ENCODE measurements at regions not wholly inside any gene's neighbourhood (a gene's known extent, or its start where the extent isn't known, plus 50 kb on each side); places are given as distances from the start of the nearest gene placed in this dataset.
"Not testable (repeated sequence)": the region's sequence is repeated elsewhere in the genome, so short reads cannot be mapped to it uniquely, and the experiment has no call there.

DNA sequence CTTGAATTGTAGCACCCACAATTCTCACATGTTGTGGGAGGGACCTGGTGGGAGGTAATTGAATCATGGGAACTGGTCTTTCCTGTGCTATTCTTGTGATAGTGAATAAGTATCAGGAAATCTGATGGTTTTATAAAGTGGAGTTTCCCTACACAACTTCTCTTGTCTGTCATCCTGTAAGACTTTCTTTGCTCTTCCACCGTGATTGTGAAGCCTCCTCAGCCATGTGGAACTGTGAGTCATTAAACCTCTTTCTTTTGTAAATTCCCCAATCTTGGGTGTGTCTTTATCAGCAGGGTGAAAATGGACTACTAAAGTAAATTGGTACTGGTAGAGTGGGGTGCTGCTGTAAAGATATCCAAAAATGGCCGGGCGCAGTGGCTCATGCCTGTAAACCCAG, 215.6 kb downstream of the LIG4 start:
- DNase-seq, result no peak

DNA sequence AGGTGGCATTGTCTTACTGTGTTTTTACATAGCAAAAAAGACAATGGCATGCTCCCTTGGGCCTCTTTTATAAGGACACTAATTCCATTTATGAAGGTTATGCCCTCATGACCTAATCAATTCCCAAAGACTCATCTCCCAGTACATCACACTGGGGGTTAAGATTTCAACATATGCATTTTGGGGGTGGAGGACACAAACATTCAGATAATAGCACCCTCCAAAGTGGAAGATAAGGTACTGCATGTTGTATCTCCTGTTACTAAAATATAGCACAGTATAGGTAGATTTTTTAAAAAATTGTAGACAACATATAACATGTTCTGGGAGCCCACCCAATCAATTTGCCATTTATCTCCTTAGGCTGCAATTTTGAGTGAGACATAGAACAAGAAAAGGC, 221.2 kb downstream of the LIG4 start:
- DNase-seq, result no peak

DNA sequence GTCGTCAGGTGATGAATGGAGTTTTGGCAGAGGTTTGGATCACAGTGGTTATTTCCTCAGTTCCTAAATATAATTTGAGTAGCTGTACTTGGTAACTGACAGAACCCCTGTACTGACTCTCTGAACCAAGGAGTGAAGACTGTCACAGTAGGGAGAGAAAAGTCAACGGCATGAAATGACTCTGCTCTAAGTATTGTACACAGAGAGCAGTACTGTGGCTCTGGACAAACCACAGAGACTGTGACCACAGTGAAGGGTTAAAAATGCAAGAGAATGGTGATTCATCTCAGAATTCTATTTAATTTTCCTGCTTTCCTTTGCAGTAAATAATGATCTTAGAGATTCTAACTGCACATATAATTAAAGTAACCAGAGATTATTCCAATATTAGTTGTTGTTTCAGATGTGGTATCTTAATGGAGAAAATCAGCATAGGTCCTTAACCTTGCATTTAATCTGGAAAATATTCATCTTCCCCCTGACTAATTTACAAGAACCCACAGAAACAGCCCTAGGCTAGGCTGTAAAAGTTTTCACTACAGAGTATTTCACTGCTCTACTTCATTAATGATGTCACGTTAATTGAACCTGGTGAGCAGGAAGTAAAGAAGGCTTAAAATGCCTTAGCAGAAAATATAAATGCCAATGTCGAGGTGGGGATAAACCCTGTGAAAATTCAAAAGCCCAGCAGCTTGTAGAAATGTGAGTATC, 221.9 kb downstream of the LIG4 start:
- no peak for DNase-seq

DNA sequence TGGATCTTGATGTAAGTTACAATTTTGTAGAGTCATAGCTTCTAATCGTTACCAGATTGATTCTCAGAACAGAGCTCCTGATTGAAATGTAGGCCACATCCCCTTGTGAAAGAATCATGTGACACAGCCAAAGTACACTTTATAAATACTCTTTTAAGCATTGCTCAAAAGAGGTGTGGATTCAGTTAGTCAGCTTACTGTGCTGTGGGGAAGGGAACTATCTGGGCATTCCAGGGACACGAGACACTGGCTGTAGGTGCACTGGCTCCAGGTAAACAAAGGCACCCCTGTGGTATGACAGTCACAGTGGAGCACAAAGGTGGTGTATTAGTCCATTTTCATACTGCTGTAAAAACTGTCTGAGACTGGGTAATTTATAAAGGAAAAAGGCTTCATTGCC, 222.8 kb downstream of the LIG4 start:
- no peak for DNase-seq

DNA sequence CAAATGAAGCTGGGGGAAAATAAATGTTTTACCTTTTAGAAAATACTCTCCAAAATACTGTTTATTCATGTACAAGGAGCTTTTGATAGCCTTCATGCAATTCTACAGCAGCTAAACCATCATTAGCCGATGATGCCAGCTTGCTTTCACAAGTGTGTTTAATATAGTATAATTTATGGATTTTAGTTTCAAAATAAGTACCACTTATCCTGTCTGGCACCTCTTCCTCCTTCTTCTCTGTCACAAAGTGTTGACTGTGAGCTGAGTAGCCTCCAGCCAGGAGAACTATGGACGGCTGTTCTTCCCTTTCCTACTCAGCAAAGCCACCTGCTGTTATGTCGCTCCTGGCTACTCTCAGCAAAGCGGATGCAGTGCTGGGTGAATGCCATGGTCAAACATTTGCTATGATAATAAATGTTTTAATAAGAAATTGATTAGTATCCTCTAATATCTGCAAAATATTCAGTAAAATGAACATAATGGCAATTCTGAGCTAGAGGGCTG, 238.2 kb downstream of the LIG4 start:
- no peak for DNase-seq

DNA sequence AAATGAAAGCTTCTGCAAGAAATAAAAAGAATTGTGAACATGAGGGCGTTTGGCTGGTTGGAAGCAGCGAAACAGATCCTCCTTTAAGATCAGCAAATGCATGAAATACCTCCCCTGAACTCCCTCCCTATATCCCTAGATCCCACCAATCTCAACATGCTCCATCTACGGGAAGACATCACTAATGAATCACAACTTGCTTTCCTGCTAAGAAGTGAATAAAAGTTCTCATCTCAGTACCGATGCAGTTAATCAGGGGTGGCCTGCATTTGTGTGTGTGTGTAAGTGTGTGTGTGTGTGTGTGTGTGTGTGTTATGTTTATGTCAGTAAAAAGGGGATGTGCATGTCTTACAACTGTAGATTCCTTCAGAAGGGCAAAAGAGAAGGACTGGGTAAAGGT, 238.7 kb downstream of the LIG4 start:
- DNase-seq, result no peak

DNA sequence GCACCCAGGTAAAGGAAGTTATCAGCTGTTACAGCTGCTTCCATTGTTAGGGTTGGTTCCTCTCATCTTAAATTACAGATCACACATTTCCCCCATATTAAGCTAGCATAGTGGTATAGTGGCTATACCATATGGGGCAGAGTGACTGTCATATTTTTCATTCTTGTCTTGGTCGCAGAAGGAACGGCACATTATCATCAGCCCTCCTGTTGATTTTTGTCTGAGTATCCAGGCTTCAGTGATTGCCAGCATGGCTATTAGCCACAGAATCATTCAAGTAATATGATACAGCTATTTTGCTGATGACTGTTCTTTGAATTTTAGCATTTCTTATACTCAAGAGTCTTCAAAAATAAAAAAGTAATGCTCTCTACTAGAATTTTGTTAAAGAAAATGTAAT, 240.9 kb downstream of the LIG4 start:
- no peak for DNase-seq

DNA sequence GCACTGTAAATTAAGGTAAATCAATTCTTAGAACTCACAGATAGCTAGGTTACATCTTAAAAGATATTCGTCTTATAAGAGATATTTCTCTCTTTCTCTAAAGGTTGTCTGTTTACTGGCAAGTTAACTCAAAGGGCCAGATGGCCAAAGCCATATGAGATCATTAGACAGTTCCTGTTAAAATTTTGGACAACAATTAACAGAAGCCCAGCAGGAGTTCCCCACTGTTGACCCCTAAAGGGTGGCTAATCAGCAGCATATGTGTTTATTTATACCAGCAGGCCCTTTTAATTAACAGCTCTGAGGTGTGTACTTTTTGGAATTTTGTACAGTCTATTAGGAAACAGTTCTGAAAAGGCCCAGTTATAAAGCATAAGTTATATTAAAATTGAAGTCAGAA, 245.8 kb downstream of the LIG4 start:
- no peak for DNase-seq

DNA sequence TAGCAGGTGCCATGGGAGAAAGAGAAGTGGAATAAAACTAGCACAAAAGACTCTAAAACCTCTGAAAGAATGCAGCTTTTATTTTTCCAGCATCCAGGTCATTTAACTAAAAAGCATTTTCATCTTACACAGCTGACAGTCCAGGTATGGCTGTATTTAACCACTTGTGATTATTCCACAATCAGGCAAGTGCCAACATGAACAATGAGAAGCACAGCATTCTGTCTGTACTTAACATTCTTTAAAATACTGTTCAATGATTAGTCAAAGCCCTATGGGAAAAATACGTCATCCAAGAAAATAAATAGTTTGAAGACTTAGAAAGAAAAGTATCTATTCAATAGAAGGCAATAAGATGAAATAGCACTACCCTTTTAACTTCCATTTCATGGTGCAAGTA, 246.9 kb downstream of the LIG4 start:
- DNase-seq, result no peak

DNA sequence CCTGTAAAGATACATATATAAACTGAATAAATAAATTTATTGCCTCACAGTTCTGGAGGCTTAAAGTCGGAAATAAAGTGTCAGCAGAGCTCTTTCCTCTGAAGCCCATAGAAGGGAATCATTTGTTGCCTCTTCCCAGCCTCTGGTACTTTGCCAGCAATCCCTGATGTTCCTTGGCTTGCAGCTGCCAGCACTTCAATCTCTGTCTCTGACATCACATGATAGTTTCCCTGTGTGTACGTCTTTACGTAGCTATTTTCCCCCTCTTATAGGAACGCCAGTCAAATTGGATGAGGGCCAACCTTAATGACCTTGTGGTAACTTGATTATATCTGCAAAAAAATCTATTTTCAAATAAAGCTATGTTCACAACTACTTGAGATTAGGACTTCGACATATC, 250.9 kb downstream of the LIG4 start:
- DNase-seq, result no peak

DNA sequence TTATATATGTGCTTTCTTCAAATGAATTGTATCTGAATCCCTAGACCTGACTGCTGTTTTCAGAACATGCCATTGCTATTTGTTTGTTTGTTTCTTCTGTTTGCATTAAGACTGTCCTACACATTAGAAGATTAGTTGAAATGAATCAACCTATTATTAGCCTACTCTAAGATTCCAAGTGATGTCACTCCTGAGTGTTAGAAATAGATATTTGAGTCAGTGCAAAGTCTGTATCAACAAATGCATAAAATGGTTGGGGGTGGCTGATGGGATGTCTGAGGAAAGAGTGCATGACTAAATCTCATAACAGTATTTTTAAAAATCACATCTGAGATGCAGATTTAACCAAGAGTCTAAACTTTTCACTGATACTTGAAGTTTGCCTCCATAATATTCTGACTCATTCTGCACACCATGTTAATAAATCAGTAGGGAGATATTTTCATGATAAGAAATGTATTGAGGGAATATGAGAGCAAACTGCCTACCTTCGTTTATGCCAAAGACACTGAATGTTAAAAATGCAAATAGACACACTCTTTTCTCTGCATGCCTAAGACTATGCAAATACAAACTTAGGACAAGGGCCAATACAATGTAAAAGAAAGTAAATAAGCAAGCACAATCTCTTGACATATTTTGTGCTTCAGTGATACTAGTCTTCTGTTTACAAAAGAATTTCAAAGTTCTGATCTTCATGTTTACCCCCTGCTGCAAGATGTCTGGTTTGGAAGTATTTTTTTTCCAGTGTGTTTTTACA, 253.3 kb downstream of the LIG4 start:
- DNase-seq, result no peak

DNA sequence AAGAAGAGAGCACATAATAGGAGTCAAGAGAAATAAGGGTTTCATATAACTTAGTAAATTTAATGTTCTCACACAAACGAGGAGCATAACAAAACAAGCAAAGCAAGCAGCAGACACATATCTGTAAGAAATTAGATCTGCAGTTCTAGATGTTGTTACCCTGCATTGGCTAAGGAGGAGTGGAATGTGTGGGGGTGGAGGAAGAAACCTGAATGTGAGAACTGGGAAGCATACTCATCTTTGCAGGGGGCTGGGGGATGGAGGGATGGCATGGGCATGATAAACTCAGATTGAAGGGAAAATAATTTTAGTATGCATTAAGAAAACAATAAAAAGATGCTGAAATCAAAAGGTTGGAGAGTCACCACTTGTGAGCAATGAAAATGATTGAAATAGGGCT, 255.0 kb downstream of the LIG4 start:
- no peak for DNase-seq

DNA sequence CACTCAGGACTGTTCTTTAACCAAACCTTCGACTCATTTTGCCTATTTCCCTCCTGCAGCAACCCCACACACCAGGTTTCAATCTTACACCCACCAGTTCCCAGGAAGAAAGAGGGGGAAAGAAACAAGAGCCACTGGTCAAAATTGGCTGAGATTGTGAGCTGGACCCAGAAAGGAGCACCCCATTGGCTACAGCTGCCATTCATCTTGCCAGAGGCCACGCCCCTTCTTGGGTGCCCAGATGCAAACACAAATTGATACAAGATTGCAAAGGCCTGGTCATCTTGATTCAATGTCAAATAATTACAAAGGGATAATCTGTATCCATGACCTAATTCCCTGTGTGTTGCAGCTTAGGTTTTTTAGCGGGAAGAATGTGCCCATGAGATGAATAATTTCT, 258.4 kb downstream of the LIG4 start:
- DNase-seq, result no peak

DNA sequence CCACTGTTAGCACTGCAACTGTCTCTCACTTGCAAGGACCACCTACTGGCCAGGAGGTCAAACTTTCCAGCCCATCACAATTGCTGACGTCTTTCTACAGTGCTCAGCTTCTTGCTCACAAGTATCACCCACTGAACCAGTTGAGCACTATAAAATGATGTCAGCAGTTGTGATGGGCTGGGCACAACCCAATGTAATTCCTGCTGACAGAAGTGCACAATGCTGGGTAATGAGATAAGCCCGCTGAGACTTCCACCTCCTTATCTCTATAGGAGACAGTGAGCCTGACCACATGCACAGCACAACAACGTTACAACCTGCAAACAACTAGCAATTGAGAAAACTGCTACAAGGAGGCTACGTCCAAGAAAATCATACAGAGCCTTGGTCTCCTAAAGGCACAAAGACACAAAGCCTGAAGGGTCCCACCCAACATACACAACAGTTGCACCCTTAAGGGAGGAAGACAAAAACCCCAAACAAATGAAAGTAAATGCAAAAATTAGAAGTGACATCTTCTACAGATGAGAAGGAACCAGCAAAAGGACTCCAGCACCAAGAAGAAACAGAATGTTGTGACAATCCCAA, 273.2 kb downstream of the LIG4 start:
- DNase-seq, result no peak

DNA sequence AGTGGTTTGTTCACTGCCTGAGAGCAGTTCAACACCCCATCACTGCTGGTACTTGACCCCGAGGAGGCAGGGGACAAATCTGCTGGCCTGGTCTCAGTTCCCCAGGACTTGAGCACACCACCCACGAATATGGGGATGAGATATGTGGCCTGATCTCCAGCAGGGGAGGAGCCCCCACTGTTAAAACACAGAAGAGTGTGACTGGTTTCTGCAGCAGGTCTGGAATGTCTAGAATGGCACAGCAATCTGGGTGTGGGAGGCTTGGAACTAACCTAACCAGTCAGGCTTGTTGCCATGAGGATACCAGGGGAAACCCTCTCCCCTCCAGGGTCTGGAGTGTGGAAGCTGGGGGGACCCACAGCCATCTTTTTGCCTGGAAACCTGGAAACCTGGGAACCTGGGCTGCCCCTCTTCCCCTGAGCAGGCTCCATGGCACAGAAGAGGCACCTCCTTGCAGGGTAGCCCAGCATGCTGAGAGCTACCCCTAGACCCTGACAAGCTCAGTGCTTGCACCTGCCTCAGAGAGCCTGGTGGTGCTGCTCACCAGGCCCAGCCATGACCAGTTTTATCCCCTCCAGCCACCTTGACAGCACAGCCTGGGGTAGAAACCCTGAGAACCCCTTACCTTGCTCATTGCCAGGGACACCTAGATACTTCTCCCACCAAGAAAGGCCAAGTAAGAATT, 273.8 kb downstream of the LIG4 start:
- DNase-seq, result no peak

DNA sequence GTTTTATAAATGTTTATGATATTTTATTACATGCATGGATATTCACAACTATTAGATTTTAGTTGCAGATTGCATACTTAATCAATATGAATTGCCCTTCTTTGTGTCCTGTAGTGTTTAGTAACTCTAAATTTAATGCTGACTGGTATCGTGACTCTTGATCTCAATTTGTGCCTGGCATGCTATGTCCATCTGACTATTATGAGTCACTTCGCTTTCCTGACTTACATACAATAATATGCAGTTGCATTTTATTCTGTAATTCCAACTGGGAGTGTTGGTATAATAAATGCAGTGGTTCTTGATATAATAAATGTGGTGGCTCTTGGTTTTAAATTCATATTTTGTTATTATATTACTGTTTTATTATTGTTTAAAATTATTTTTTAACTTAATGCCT, 277.5 kb downstream of the LIG4 start:
- no peak for DNase-seq

DNA sequence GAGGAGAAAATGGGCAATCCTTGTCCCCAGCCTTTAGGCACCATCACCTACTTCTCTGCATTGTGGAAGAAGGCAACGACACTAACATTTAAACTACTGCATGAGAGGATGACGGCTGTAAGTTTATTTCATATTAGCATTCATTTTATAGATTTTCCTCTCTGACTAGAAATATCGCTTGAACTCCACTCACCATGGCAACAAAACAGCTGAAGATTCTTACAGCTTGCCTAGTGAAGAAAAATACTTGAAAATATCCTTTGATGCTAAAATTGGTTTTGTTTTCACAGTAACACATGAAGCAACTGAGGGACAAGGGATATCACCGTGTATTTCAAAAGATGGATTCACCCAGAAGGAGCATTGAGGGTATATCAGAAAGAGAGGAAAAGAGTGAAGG, 284.3 kb downstream of the LIG4 start:
- DNase-seq, result no peak

DNA sequence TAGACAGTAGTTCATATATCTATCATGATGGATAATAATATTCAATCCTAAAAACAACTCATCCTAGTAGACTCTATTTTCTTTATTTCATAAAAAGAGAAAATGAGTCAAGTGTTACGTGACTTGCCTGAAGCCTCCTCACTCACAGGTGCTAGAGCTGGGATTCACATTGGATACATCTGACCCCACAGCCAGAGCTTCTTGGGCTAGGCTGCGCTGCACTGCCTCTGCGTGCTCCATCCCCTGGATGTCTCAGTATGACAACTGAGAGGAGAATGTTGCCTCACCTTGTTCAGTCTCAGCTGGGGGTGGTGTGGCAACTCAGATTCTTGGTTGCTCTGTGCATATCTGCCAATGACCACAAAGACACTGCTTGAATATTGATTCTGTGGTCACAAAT, 286.6 kb downstream of the LIG4 start:
- DNase-seq, result no peak

DNA sequence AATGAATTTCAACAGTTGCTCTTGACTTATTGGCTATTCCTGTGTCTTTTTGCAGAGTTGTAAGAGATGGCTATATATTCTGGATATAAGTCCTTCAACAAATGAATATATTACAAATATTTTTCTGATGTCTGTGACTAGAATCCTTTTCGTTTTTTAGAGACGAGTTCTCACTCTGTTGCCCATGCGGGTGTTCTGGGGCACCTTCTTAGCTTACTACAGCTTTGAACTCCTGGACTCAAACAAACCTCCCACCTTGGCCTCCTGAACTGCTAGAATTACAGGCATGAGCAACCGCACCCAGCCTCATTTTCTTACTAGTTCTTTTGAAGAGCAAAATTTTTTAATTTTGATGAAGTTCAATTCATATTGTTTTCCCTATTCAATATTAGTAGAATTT, 287.8 kb downstream of the LIG4 start:
- DNase-seq, result no peak

DNA sequence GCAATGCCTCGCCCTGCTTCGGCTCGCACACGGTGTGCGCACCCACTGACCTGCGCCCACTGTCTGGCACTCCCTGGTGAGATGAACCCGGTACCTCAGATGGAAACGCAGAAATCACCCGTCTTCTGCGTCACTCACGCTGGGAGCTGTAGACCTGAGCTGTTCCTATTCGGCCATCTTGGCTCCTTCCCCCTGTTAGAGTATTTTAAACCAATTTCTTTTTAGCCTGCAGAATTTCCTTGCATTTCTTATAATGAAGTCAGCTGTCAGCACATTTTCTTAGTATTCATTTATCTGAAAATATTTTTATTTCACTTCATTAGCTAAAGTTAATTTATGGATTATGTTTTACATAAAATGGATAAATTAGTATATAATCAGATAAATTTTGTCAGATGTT, 288.8 kb downstream of the LIG4 start:
- not testable (repeated sequence) for DNase-seq

DNA sequence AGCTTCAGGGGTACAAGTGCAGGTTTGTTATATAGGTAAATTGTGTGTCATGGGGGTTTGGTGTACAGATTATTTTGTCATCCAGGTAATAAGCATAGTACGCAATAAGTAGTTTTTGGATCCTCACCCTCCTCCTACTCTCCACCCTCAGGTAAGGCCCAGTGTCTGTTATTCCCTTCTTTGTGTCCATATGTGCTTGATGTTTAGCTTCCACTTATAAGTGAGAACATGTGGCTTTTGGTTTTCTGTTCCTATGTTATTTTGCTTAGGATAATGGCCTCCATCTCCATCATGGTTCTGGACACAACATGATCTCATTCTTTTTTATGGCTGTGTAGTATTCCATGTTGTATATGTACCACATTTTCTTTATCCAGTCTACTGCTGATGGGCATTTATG, 298.4 kb downstream of the LIG4 start:
- DNase-seq, result not testable (repeated sequence)

DNA sequence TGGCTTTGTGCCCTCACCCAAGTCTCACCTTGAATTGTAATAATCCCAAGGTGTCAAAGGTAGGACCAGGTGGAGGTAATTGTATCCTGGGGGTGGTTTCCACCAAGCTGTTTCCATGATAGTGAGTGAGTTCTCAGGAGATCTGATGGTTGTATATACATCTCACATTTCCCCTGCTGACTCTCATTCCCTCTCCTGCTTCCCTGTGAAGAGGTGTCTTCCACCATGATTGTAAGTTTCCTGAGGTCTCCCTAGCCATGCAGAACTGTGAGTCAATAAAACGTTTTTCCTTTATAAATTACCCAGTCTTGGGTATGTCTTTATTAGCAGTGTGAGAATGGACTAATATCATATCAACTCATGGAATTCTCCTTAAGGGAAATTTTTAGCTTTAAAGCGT, 302.6 kb downstream of the LIG4 start:
- no peak for DNase-seq

DNA sequence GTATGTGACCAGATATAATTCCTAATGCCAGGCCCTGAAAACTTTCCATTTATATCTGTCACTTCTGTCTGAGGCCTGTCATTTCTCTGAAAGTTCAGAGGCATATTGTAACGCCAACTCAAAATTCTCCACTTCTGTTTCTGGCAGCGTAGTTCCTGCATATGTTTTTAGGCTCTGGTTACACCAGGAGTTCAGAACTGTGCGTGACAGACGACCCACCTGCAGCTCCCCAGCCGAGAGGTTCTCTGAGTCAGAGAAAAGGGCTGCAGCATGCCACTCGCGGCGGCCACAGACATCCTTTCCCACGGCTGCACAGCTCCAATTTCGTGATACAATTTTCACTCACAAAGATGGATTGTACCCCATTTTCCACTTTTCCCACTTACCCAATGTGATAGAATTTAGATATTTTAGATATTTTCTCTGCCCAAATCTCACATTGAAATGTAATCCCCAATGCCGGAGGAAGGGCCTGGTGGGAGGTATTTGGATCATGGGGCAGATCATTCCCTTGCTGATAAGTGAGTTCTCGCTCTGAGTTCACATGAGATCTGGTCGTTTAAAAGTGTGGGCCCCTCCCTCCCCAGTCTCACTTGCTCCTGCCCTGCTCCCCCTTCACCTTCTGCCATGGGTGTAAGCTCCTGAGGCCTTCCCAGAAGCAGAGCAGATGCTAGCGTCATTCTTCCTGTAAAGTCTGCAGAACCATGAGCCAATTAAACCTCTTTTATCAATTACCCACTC, 308.1 kb downstream of the LIG4 start:
- no peak for DNase-seq
